Endothelial cell of umbilical vein (primary cell): ENCODE measurements at regions not wholly inside any gene's neighbourhood (a gene's known extent, or its start where the extent isn't known, plus 50 kb on each side); places are given as distances from the start of the nearest gene placed in this dataset.

Experiments
- BruUV-seq: library from RNA; stranded (reverse); fragments of 400-500 nt; replicated peaks from 2 replicates; lab custom pipeline; 2021; lab: Mats Ljungman, UMichigan
- CTCF ChIA-PET: fragments of 300-600, 350-600 bp; sonication (Branson Sonifier 250); formaldehyde crosslinking; loops from one replicate; lab custom pipeline; 2021; ENCODE audit warnings: antibody characterized with exemption, inconsistent platforms; lab: Charles Lee
- POLR2A ChIA-PET: fragments of 300-600, 350-600 bp; sonication (Branson Sonifier 250); formaldehyde crosslinking; loops from one replicate; lab custom pipeline; 2021; ENCODE audit warnings: antibody characterized with exemption, inconsistent platforms; lab: Charles Lee
- DNase-seq: peaks from one replicate; pipeline ENCODE4 v3.0.0-alpha.2; 2011; ENCODE audit warnings: low read depth, low spot score
- FAIRE-seq: peaks from 2 replicates; lab custom pipeline; 2011; peaks lifted over from hg19 to GRCh38; lab: Jason Lieb, UNC
- H2AFZ ChIP-seq: 2 replicates; pipeline ENCODE4 v1.6.0; 2012; ENCODE audit warnings: low read depth, low read length, control low read depth, inconsistent platforms
- H3K27ac ChIP-seq: 2 replicates; pipeline ENCODE4 v1.5.1; 2011; ENCODE audit warnings: low read depth, mild to moderate bottlenecking, control low read depth, low read length, moderate library complexity; ENCODE audit not compliant: insufficient read depth
- H3K27me3 ChIP-seq, 2 experiments: 2 replicates each; pipeline versions ENCODE4 v1.6.0 to v1.6.1; 2011; ENCODE audit warnings: low read length in 2 of 2, mixed read lengths in 1 of 2; ENCODE audit not compliant: control insufficient read depth in 2 of 2, insufficient read depth in 2 of 2
- H3K36me3 ChIP-seq, 2 experiments: 2 replicates in 1 of 2; 3 replicates in 1 of 2; pipeline ENCODE4 v1.5.1; 2011; ENCODE audit warnings: low read length in 2 of 2, mild to moderate bottlenecking in 1 of 2, moderate library complexity in 1 of 2; ENCODE audit not compliant: control insufficient read depth in 2 of 2, insufficient read depth in 2 of 2; ENCODE audit errors: extremely low read depth in 1 of 2
- H3K4me1 ChIP-seq: 3 replicates; pipeline ENCODE4 v1.5.1; 2011; ENCODE audit warnings: mild to moderate bottlenecking, low read length; ENCODE audit not compliant: control insufficient read depth, insufficient read depth; ENCODE audit errors: extremely low read depth
- H3K4me2 ChIP-seq: 2 replicates; pipeline ENCODE4 v1.6.1; 2011; ENCODE audit warnings: low read length, control low read depth, mixed read lengths; ENCODE audit not compliant: insufficient read depth
- H3K4me3 ChIP-seq, 3 experiments: fragments of 200-600 bp in 1 of 3; sonication (generic), shearing (Covaris generic) in 1 of 3; replicated peaks in 1 of 3; 2 replicates each; pipeline ENCODE4 v1.5.1; 2011 to 2016; ENCODE audit warnings: control low read depth in 3 of 3, low read length in 3 of 3, mild to moderate bottlenecking in 2 of 3, inconsistent platforms in 1 of 3, low read depth in 1 of 3, moderate library complexity in 1 of 3; ENCODE audit not compliant: insufficient read depth in 1 of 3
- H3K79me2 ChIP-seq: 2 replicates; pipeline ENCODE4 v1.6.0; 2012; ENCODE audit warnings: low read length, inconsistent platforms; ENCODE audit not compliant: control insufficient read depth, insufficient read depth
- H3K9ac ChIP-seq: replicated peaks from 2 replicates; pipeline ENCODE3; 2011; ENCODE audit warnings: low read length, control low read depth; ENCODE audit not compliant: insufficient read depth; ENCODE audit errors: extremely low read depth
- H3K9me1 ChIP-seq: replicated peaks from 3 replicates; pipeline ENCODE4 v1.6.0; 2011; ENCODE audit warnings: mild to moderate bottlenecking, low read length; ENCODE audit not compliant: control insufficient read depth, insufficient read depth; ENCODE audit errors: extremely low read depth
- H3K9me3 ChIP-seq: replicated peaks from 2 replicates; pipeline ENCODE4 v1.5.1; 2012; ENCODE audit warnings: low read length, inconsistent platforms; ENCODE audit not compliant: control insufficient read depth, insufficient read depth
- H4K20me1 ChIP-seq: replicated peaks from 2 replicates; pipeline ENCODE3; 2011; ENCODE audit warnings: mild to moderate bottlenecking, low read length; ENCODE audit not compliant: control insufficient read depth, insufficient read depth; ENCODE audit errors: extremely low read depth
- EZH2 ChIP-seq: IDR thresholded peaks from 2 replicates; pipeline ENCODE4 v1.6.1; 2012; ENCODE audit warnings: borderline replicate concordance, low read depth, mild to moderate bottlenecking, moderate library complexity, low read length, inconsistent platforms; ENCODE audit not compliant: severe bottlenecking
- FOS ChIP-seq: IDR thresholded peaks from 2 replicates; pipeline ENCODE4 v1.6.1; 2011; ENCODE audit warnings: mild to moderate bottlenecking, low read length, moderate library complexity, borderline replicate concordance; ENCODE audit not compliant: insufficient read depth
- GATA2 ChIP-seq: IDR thresholded peaks from 2 replicates; pipeline ENCODE4 v1.7.0; 2011; ENCODE audit warnings: low read depth, mild to moderate bottlenecking, moderate library complexity, mixed read lengths, low read length; ENCODE audit not compliant: insufficient read length, insufficient read depth
- JUN ChIP-seq: IDR thresholded peaks from 2 replicates; pipeline ENCODE4 v1.6.1; 2011; ENCODE audit warnings: borderline replicate concordance, low read depth; ENCODE audit not compliant: insufficient read length, insufficient read depth
- MYC ChIP-seq: IDR thresholded peaks from one replicate; pipeline ENCODE4 v1.6.1; 2011; ENCODE audit warnings: mild to moderate bottlenecking, low read depth, low read length
- POLR2A ChIP-seq: IDR thresholded peaks from 2 replicates; pipeline ENCODE4 v1.6.1; 2012; ENCODE audit warnings: low read depth, mild to moderate bottlenecking, control low read depth, low read length
- POLR2AphosphoS5 ChIP-seq: IDR thresholded peaks from 2 replicates; pipeline ENCODE4 v1.6.1; 2012; ENCODE audit warnings: low read depth, mild to moderate bottlenecking, control low read depth, low read length, moderate library complexity; ENCODE audit not compliant: insufficient read depth
- dilution Hi-C: fragments of 300-500 bp; cut with MboI; formaldehyde crosslinking; loops from one replicate; pipeline ENCODE4 v1.15.0; 2019; ENCODE audit warnings: low sequenced_read_pairs; ENCODE audit not compliant: extremely low pct_ligation_motif_present
- intact Hi-C: fragments of 100-400 bp; cut with micrococcal nuclease; formaldehyde crosslinking; loops from one replicate; pipeline ENCODE4 v1.10.0; 2022
- TF ChIP-seq, protein P1 (sequence below), 2 donors: IDR thresholded peaks; 1 replicate in 1 of 2; 2 replicates in 1 of 2; pipeline ENCODE4 v1.5.1; 2011; ENCODE audit warnings: low read length in 2 of 2, mild to moderate bottlenecking in 2 of 2, moderate library complexity in 2 of 2, control low read depth in 1 of 2, inconsistent platforms in 1 of 2, low read depth in 1 of 2; ENCODE audit not compliant: insufficient read depth in 1 of 2; ENCODE audit errors: extremely low read depth in 1 of 2
- TF ChIP-seq, protein P2 (sequence below): IDR thresholded peaks from 2 replicates; pipeline ENCODE4 v1.6.1; 2011; ENCODE audit not compliant: insufficient read depth, insufficient read length

DNA sequence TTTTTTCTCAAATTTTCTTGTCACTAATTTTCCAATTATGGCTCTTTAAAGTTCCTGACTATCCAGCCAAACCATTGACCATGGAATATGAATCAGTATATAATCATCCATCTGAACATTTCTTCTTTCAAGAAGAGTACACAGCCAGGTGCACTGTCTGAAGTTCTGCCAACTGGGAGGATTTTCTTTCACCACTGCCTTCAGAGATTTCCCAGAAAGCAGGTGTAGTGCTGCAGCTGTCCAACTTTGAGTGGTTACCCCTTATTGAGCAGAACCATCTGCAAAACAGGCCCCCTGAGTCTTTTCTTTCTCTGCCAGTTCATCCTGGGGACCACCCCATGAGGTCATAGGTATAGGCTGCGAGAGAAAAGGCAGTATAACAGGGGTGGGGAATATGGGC, 1213.2 kb downstream of the RAPGEF2 start:
- Histone ChIP-seq H3K27ac (no peak overlapping the region), H3K9me1 (no peaks in the 10 kb centered on the region), H3K36me3 (no peaks in the 10 kb centered on the region), H3K4me2 (no peak overlapping the region), H3K79me2 (no peaks in the 10 kb centered on the region), H3K9ac (no peak overlapping the region), H2AFZ (no peak overlapping the region), H3K4me3 (no peak overlapping the region), H4K20me1 (no peaks in the 10 kb centered on the region), H3K4me1 (no peaks in the 10 kb centered on the region), H3K9me3 (peaks cover 2% of the 10 kb centered on the region), H3K27me3 (no peaks in the 10 kb centered on the region)
- POLR2A ChIA-PET, result no interaction called here
- CTCF ChIA-PET, result no interaction called here
- FAIRE-seq, result no peak
- no TSS peak for BruUV-seq
- TF ChIP-seq EZH2 (no peak), FOS (no peak), POLR2AphosphoS5 (no peak), MYC (no peak), POLR2A (no peak), JUN (no peak), GATA2 (no peak)
- TF ChIP-seq, protein P1, sequence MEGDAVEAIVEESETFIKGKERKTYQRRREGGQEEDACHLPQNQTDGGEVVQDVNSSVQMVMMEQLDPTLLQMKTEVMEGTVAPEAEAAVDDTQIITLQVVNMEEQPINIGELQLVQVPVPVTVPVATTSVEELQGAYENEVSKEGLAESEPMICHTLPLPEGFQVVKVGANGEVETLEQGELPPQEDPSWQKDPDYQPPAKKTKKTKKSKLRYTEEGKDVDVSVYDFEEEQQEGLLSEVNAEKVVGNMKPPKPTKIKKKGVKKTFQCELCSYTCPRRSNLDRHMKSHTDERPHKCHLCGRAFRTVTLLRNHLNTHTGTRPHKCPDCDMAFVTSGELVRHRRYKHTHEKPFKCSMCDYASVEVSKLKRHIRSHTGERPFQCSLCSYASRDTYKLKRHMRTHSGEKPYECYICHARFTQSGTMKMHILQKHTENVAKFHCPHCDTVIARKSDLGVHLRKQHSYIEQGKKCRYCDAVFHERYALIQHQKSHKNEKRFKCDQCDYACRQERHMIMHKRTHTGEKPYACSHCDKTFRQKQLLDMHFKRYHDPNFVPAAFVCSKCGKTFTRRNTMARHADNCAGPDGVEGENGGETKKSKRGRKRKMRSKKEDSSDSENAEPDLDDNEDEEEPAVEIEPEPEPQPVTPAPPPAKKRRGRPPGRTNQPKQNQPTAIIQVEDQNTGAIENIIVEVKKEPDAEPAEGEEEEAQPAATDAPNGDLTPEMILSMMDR (IDR thresholded peaks at IDR 0.05; ENCODE audit: extremely low read depth in 1 of 2, insufficient read depth in 1 of 2, low read depth in 1 of 2, low read length in 2 of 2), result no peak
- TF ChIP-seq, protein P2, sequence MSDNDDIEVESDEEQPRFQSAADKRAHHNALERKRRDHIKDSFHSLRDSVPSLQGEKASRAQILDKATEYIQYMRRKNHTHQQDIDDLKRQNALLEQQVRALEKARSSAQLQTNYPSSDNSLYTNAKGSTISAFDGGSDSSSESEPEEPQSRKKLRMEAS, result no peak
- dilution Hi-C loops (no loop called here), intact Hi-C loops (no loop called here)
- DNase-seq, result no peak
